SK-N-SH (cell line): ENCODE measurements at regions not wholly inside any gene's neighbourhood (a gene's known extent, or its start where the extent isn't known, plus 50 kb on each side); places are given as distances from the start of the nearest gene placed in this dataset.

Source experiments
- CTCF ChIA-PET: fragments of 300-600, 350-600 bp; formaldehyde crosslinking; extraction: SDS; loops from one replicate; lab custom pipeline; 2021; lab: Yijun Ruan, JAX
- POLR2A ChIA-PET: fragments of 350-600 bp; sonication (Branson Sonifier 250); formaldehyde crosslinking; extraction: SDS; loops from one replicate; lab custom pipeline; 2020; ENCODE audit warnings: antibody characterized with exemption, inconsistent platforms; lab: Yijun Ruan, JAX
- DNase-seq: peaks from one replicate; pipeline ENCODE4 v3.0.0; 2012
- H2AFZ ChIP-seq: fragments of 200-600 bp; sonication (generic); 2 replicates; pipeline ENCODE4 v1.8.1; 2016; ENCODE audit warnings: antibody characterized with exemption, mild to moderate bottlenecking, low read depth
- H3F3A ChIP-seq: fragments of 200-600 bp; sonication (generic); replicated peaks from 2 replicates; pipeline ENCODE3; 2016; ENCODE audit warnings: antibody characterized with exemption, mild to moderate bottlenecking; ENCODE audit not compliant: insufficient read depth
- H3K27ac ChIP-seq, 2 experiments: fragments of 200-500 bp in 1 of 2; fragments of 200-600 bp in 1 of 2; sonication (Bioruptor generic) in 1 of 2; sonication (generic), shearing (Covaris generic) in 1 of 2; 2 replicates each; pipeline versions ENCODE4 v1.5.1 to v1.6.1; 2014 to 2016; ENCODE audit warnings: low read depth in 2 of 2, inconsistent platforms in 1 of 2, low read length in 1 of 2, mild to moderate bottlenecking in 1 of 2, mixed read lengths in 1 of 2
- H3K27me3 ChIP-seq: fragments of 200-600 bp; sonication (generic), shearing (Covaris generic); 2 replicates; pipeline ENCODE4 v1.6.1; 2016; ENCODE audit warnings: mixed run types; ENCODE audit not compliant: insufficient read depth
- H3K36me3 ChIP-seq, 2 experiments: fragments of 200-500 bp in 1 of 2; fragments of 200-600 bp in 1 of 2; sonication (Bioruptor generic) in 1 of 2; sonication (generic) in 1 of 2; replicated peaks in 1 of 2; 2 replicates each; pipeline versions ENCODE3 to v1.5.1; 2014 to 2016; ENCODE audit warnings: low read length in 1 of 2, mild to moderate bottlenecking in 1 of 2; ENCODE audit not compliant: insufficient read depth in 2 of 2, control insufficient read depth in 1 of 2
- H3K4me1 ChIP-seq, 2 experiments: fragments of 200-500 bp in 1 of 2; fragments of 200-600 bp in 1 of 2; sonication (Bioruptor generic) in 1 of 2; sonication (generic), shearing (Covaris generic) in 1 of 2; 2 replicates each; pipeline versions ENCODE4 v1.5.1 to v1.6.1; 2014 to 2016; ENCODE audit warnings: low read depth in 1 of 2, low read length in 1 of 2, mixed run types in 1 of 2; ENCODE audit not compliant: insufficient read depth in 2 of 2, control insufficient read depth in 1 of 2
- H3K4me2 ChIP-seq: fragments of 200-600 bp; sonication (generic), shearing (Covaris generic); 2 replicates; pipeline ENCODE4 v1.6.1; 2017; ENCODE audit warnings: mixed run types
- H3K4me3 ChIP-seq, 2 experiments: fragments of 200-500 bp in 1 of 2; fragments of 200-600 bp in 1 of 2; sonication (Bioruptor generic) in 1 of 2; sonication (generic), shearing (Covaris generic) in 1 of 2; 2 replicates each; pipeline versions ENCODE4 v1.5.1 to v1.8.1; 2014 to 2016; ENCODE audit warnings: low read depth in 2 of 2, inconsistent platforms in 1 of 2, low read length in 1 of 2, mild to moderate bottlenecking in 1 of 2, mixed read lengths in 1 of 2, moderate library complexity in 1 of 2
- H3K79me2 ChIP-seq: fragments of 200-600 bp; sonication (generic); 2 replicates; pipeline ENCODE4 v1.8.1; 2017; ENCODE audit warnings: mild to moderate bottlenecking; ENCODE audit not compliant: insufficient read depth
- H3K9ac ChIP-seq: fragments of 200-600 bp; sonication (generic); 2 replicates; pipeline ENCODE4 v1.6.1; 2017; ENCODE audit warnings: mixed run types
- H3K9me2 ChIP-seq: fragments of 200-600 bp; sonication (generic); 2 replicates; pipeline ENCODE4 v1.6.1; 2017; ENCODE audit warnings: mixed run types
- H3K9me3 ChIP-seq: fragments of 200-600 bp; sonication (generic); 2 replicates; pipeline ENCODE4 v1.6.1; 2017; ENCODE audit warnings: mixed run types, mild to moderate bottlenecking, moderate library complexity
- H4K20me1 ChIP-seq: fragments of 200-600 bp; sonication (generic); 2 replicates; pipeline ENCODE4 v1.6.1; 2017; ENCODE audit warnings: mild to moderate bottlenecking, mixed run types; ENCODE audit not compliant: insufficient read depth
- EP300 ChIP-seq, 2 experiments: IDR thresholded peaks; 2 replicates each; pipeline versions ENCODE4 v1.4.0 to v1.6.1; 2012; ENCODE audit warnings: borderline replicate concordance in 1 of 2, low read depth in 1 of 2, low read length in 1 of 2
- FOSL2 ChIP-seq: IDR thresholded peaks from 2 replicates; pipeline ENCODE4 v1.4.0; 2012; ENCODE audit warnings: low read depth, mild to moderate bottlenecking, moderate library complexity, borderline replicate concordance
- FOXJ3 ChIP-seq: sonication (generic); formaldehyde crosslinking; IDR thresholded peaks from 2 replicates; pipeline ENCODE4 v1.5.1; 2020; ENCODE audit warnings: mild to moderate bottlenecking, missing genetic modification reagents
- GATA2 ChIP-seq: sonication (generic); formaldehyde crosslinking; IDR thresholded peaks from 2 replicates; pipeline ENCODE4 v1.5.0; 2020; ENCODE audit warnings: mild to moderate bottlenecking, missing genetic modification reagents
- JUND ChIP-seq: IDR thresholded peaks from 2 replicates; pipeline ENCODE4 v1.4.0; 2012
- MAX ChIP-seq: IDR thresholded peaks from 2 replicates; pipeline ENCODE4 v1.4.0; 2012; ENCODE audit warnings: low read depth
- MEF2A ChIP-seq: IDR thresholded peaks from 2 replicates; pipeline ENCODE4 v1.4.0; 2012; ENCODE audit warnings: low read depth, borderline replicate concordance
- MXI1 ChIP-seq: IDR thresholded peaks from 2 replicates; pipeline ENCODE4 v1.6.1; 2012; ENCODE audit warnings: mild to moderate bottlenecking, low read depth, low read length, improper control_type of control experiment
- NRF1 ChIP-seq: IDR thresholded peaks from 2 replicates; pipeline ENCODE4 v1.6.1; 2012; ENCODE audit warnings: low read depth, mild to moderate bottlenecking, low read length
- PBX3 ChIP-seq: IDR thresholded peaks from 2 replicates; pipeline ENCODE4; 2012
- POLR2AphosphoS5 ChIP-seq: IDR thresholded peaks from 2 replicates; pipeline ENCODE4 v1.6.1; 2012; ENCODE audit warnings: low read depth, low read length
- REST ChIP-seq: IDR thresholded peaks from 2 replicates; pipeline ENCODE4 v1.6.1; 2012; ENCODE audit warnings: mild to moderate bottlenecking, low read depth, low read length, moderate library complexity
- SIN3A ChIP-seq: IDR thresholded peaks from 2 replicates; pipeline ENCODE4 v1.6.1; 2012; ENCODE audit warnings: low read depth, mild to moderate bottlenecking, low read length, moderate library complexity, borderline replicate concordance
- TAF1 ChIP-seq: IDR thresholded peaks from 2 replicates; pipeline ENCODE4 v1.6.1; 2012; ENCODE audit warnings: low read depth, mild to moderate bottlenecking, low read length, moderate library complexity, borderline replicate concordance
- USF1 ChIP-seq: IDR thresholded peaks from 2 replicates; pipeline ENCODE4 v1.4.0; 2012; ENCODE audit warnings: low read depth, borderline replicate concordance
- YY1 ChIP-seq: IDR thresholded peaks from 2 replicates; pipeline ENCODE4 v1.4.0; 2012; ENCODE audit warnings: low read depth, mild to moderate bottlenecking
- WGBS: methylation state at CpG from one replicate; pipeline ENCODE4 v1.1.6; 2017; ENCODE audit warnings: low lambda C conversion rate; 5-methylcytosine and 5-hydroxymethylcytosine counted together
- TF ChIP-seq, protein P1 (sequence below): fragments of 150-350 bp; IDR thresholded peaks from 2 replicates; pipeline ENCODE4 v1.6.1; 2016; ENCODE audit warnings: mild to moderate bottlenecking, low read depth, low read length

GRCh38 chr18:60667016-60667415 is 294.4 kb upstream of the MC4R start:
- Histone ChIP-seq H3K9ac (no peak overlapping the region), H3K27me3 (no peaks in the 10 kb centered on the region), H3K4me2 (no peak overlapping the region), H3K36me3 (no peaks in the 10 kb centered on the region), H2AFZ (no peak overlapping the region), H3F3A (no peaks in the 10 kb centered on the region), H3K4me3 (no peak overlapping the region), H4K20me1 (no peaks in the 10 kb centered on the region), H3K79me2 (no peaks in the 10 kb centered on the region), H3K4me1 (no peaks in the 10 kb centered on the region), H3K9me2 (no peaks in the 10 kb centered on the region), H3K27ac (no peak overlapping the region), H3K9me3 (no peaks in the 10 kb centered on the region)
- DNase-seq, result no peak
- CTCF ChIA-PET, result interaction anchor here (1.1 to 4.3 kb wide), 4 partner anchors 11 to 40 kb away, joined by 3 to 17 read pairs (median 4); no protein-coding TSS in a partner anchor
- POLR2A ChIA-PET, result no interaction called here
- 61% methylated on average over 1 of the region's 1 CpG for WGBS
- TF ChIP-seq MAX, result no peak
- no peak for TF ChIP-seq NRF1
- no peak for TF ChIP-seq FOXJ3 (CRISPR knock-in tag)
- TF ChIP-seq FOSL2, result no peak
- TF ChIP-seq MEF2A, result no peak
- no peak for TF ChIP-seq MXI1
- no peak for TF ChIP-seq YY1
- TF ChIP-seq, protein P1, sequence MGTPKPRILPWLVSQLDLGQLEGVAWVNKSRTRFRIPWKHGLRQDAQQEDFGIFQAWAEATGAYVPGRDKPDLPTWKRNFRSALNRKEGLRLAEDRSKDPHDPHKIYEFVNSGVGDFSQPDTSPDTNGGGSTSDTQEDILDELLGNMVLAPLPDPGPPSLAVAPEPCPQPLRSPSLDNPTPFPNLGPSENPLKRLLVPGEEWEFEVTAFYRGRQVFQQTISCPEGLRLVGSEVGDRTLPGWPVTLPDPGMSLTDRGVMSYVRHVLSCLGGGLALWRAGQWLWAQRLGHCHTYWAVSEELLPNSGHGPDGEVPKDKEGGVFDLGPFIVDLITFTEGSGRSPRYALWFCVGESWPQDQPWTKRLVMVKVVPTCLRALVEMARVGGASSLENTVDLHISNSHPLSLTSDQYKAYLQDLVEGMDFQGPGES, result no peak
- no peak for TF ChIP-seq USF1
- TF ChIP-seq PBX3, result no peak
- TF ChIP-seq GATA2, result no peak
- TF ChIP-seq POLR2AphosphoS5, result no peak
- TF ChIP-seq TAF1, result no peak
- no peak for TF ChIP-seq SIN3A
- TF ChIP-seq JUND, result no peak
- TF ChIP-seq EP300 (IDR thresholded peaks at IDR 0.05; ENCODE audit: borderline replicate concordance in 1 of 2, low read depth in 1 of 2, low read length in 1 of 2), result no peak
- no peak for TF ChIP-seq REST
